ENCODE measurements at regions not wholly inside any gene's neighbourhood (a gene's known extent, or its start where the extent isn't known, plus 50 kb on each side); places are given as distances from the start of the nearest gene placed in this dataset.

GRCh38 chr11:41713030-41713429, 253.6 kb upstream of the LRRC4C start:
- TF ChIP-seq CTCF (IDR thresholded peaks at IDR 0.05; ENCODE audit: low read depth, low read length, poor library complexity, severe bottlenecking) = no peak
- no peak for TF ChIP-seq EZH2phosphoT487 (IDR thresholded peaks at IDR 0.05; ENCODE audit: borderline replicate concordance, low read length)

All from DOHH2 (cell line).